DND-41 (cell line): ENCODE measurements at regions not wholly inside any gene's neighbourhood (a gene's known extent, or its start where the extent isn't known, plus 50 kb on each side); places are given as distances from the start of the nearest gene placed in this dataset.

ENCODE experiments used
- ATAC-seq: fragments of 200-7000 bp; cut with Tn5 transposase; 3 replicates; pipeline ENCODE4 v1.9.1; 2021; ENCODE audit warnings: low read depth; ENCODE audit not compliant: insufficient read depth
- DNase-seq: peaks from one replicate; pipeline ENCODE4 v3.0.0-alpha.2; 2020
- H2AFZ ChIP-seq: 2 replicates; pipeline ENCODE4 v1.6.0; 2012; ENCODE audit warnings: low read depth, low read length
- H3K27ac ChIP-seq: 2 replicates; pipeline ENCODE4 v1.5.1; 2012; ENCODE audit warnings: low read length, inconsistent platforms
- H3K27me3 ChIP-seq: fragments of 200-600 bp; sonication (generic); 2 replicates; pipeline ENCODE4 v1.6.0; 2012; ENCODE audit warnings: low read length, mild to moderate bottlenecking, inconsistent platforms; ENCODE audit not compliant: insufficient read depth, poor library complexity
- H3K36me3 ChIP-seq: 2 replicates; pipeline ENCODE4 v1.5.1; 2012; ENCODE audit warnings: low read length, inconsistent platforms; ENCODE audit not compliant: insufficient read depth
- H3K4me1 ChIP-seq: 2 replicates; pipeline ENCODE4 v1.5.1; 2012; ENCODE audit warnings: mild to moderate bottlenecking, low read length; ENCODE audit not compliant: insufficient read depth
- H3K4me2 ChIP-seq: 2 replicates; pipeline ENCODE4 v1.6.0; 2012; ENCODE audit warnings: mild to moderate bottlenecking, moderate library complexity, low read length, inconsistent platforms; ENCODE audit not compliant: insufficient read depth
- H3K4me3 ChIP-seq, 2 experiments: fragments of 200-600 bp in 1 of 2; shearing (Covaris generic) in 1 of 2; 2 replicates each; pipeline ENCODE4 v1.5.1; 2012 to 2016; ENCODE audit warnings: inconsistent platforms in 2 of 2, low read length in 2 of 2, mild to moderate bottlenecking in 2 of 2, low read depth in 1 of 2, moderate library complexity in 1 of 2
- H3K79me2 ChIP-seq: 2 replicates; pipeline ENCODE4 v1.6.0; 2012; ENCODE audit warnings: low read length, inconsistent platforms; ENCODE audit not compliant: insufficient read depth
- H3K9ac ChIP-seq: 2 replicates; pipeline ENCODE4 v1.6.0; 2012; ENCODE audit warnings: low read depth, mild to moderate bottlenecking, inconsistent platforms, low read length, moderate library complexity
- H3K9me3 ChIP-seq: 2 replicates; pipeline ENCODE4 v1.5.1; 2012; ENCODE audit warnings: low read length, moderate library complexity, mild to moderate bottlenecking, inconsistent platforms; ENCODE audit not compliant: insufficient read depth, severe bottlenecking
- H4K20me1 ChIP-seq: 2 replicates; pipeline ENCODE4 v1.6.0; 2012; ENCODE audit warnings: low read length; ENCODE audit not compliant: insufficient read depth
- CTCF ChIP-seq: IDR thresholded peaks from 2 replicates; pipeline ENCODE4 v1.5.1; 2012; ENCODE audit warnings: borderline replicate concordance, low read length, moderate library complexity, mild to moderate bottlenecking; ENCODE audit not compliant: poor library complexity, severe bottlenecking; ENCODE audit errors: extremely low read depth
- EZH2 ChIP-seq: IDR thresholded peaks from 3 replicates; pipeline ENCODE4 v1.6.1; 2012; ENCODE audit warnings: borderline replicate concordance, low read depth, mild to moderate bottlenecking, moderate library complexity, low read length, inconsistent platforms; ENCODE audit not compliant: severe bottlenecking

GRCh38 chr12:116651089-116651488 is 86.8 kb downstream of the SPRING1 start:
- Histone ChIP-seq H4K20me1 (no peaks in the 10 kb centered on the region), H3K9me3 (no peaks in the 10 kb centered on the region), H2AFZ (0 out of 2 replicates have a peak overlapping the region, but pooled peaks have one; percentile 14), H3K36me3 (no peaks in the 10 kb centered on the region), H3K9ac (no peak overlapping the region), H3K4me1 (peaks cover 28% of the 10 kb centered on the region), H3K27me3 (no peaks in the 10 kb centered on the region), H3K4me3 (no peak overlapping the region), H3K79me2 (no peaks in the 10 kb centered on the region), H3K4me2 (no peak overlapping the region), H3K27ac (peak overlapping the region; percentile 22)
- no peak for TF ChIP-seq CTCF
- no peak for TF ChIP-seq EZH2
- peak; percentile 71 for DNase-seq
- ATAC-seq: peak; percentile 91

- H3K4me2 ChIP-seq: no peak overlapping the region
- no peak overlapping the region for H2AFZ ChIP-seq
- no peaks in the 10 kb centered on the region for H3K36me3 ChIP-seq
- ATAC-seq (no peak), DNase-seq (no peak)
- H3K79me2 ChIP-seq: no peaks in the 10 kb centered on the region
- H3K9ac ChIP-seq: no peak overlapping the region
- H4K20me1 ChIP-seq: no peaks in the 10 kb centered on the region
- peak overlapping the region; percentile 20 for H3K27ac ChIP-seq
- H3K27me3 ChIP-seq: no peaks in the 10 kb centered on the region
- no peak overlapping the region for H3K4me3 ChIP-seq
- peaks cover 28% of the 10 kb centered on the region for H3K4me1 ChIP-seq
- H3K9me3 ChIP-seq: no peaks in the 10 kb centered on the region
- TF ChIP-seq EZH2: no peak
- no peak for TF ChIP-seq CTCF
Observed at GRCh38 chr12:116650585-116651087, 87.2 kb downstream of the SPRING1 start.

GRCh38 chr12:116650062-116650461 is 87.8 kb downstream of the SPRING1 start:
- H3K4me2 ChIP-seq: no peak overlapping the region

More at GRCh38 chr12:116650062-116650461, 87.8 kb downstream of the SPRING1 start:
- Histone ChIP-seq H3K79me2 (no peaks in the 10 kb centered on the region), H2AFZ (no peak overlapping the region), H3K4me1 (peaks cover 28% of the 10 kb centered on the region), H3K9me3 (no peaks in the 10 kb centered on the region), H4K20me1 (no peaks in the 10 kb centered on the region), H3K9ac (no peak overlapping the region), H3K27me3 (no peaks in the 10 kb centered on the region), H3K27ac (0 out of 2 replicates have a peak overlapping the region, but pooled peaks have one; percentile 20), H3K4me3 (no peak overlapping the region), H3K36me3 (no peaks in the 10 kb centered on the region)
- no peak for TF ChIP-seq CTCF
- no peak for TF ChIP-seq EZH2
- DNase-seq (no peak), ATAC-seq (no peak)
